ENCODE measurements at regions not wholly inside any gene's neighbourhood (a gene's known extent, or its start where the extent isn't known, plus 50 kb on each side); places are given as distances from the start of the nearest gene placed in this dataset.

- Mint-ChIP-seq H3K4me3 (no peak overlapping the region), H3K36me3 (no peaks in the 10 kb centered on the region), H3K9me3 (peaks cover 17% of the 10 kb centered on the region), H3K4me1 (no peaks in the 10 kb centered on the region), H3K27ac (no peak overlapping the region), H3K27me3 (ENCODE audit: low read depth) (peaks cover 11% of the 10 kb centered on the region)
- no peak for DNase-seq (ENCODE audit: low spot score in 2 of 2, unreplicated experiment in 2 of 2)
- TF ChIP-seq CTCF (IDR thresholded peaks at IDR 0.05; ENCODE audit: unreplicated experiment), result no peak
Observed at GRCh38 chr2:238582159-238582558, 155.4 kb downstream of the ASB1 start.

GRCh38 chr2:238584617-238585016 is 157.9 kb downstream of the ASB1 start:
- Mint-ChIP-seq H3K4me3 (no peak overlapping the region), H3K36me3 (no peaks in the 10 kb centered on the region), H3K27ac (no peak overlapping the region), H3K9me3 (peaks cover 17% of the 10 kb centered on the region), H3K4me1 (no peaks in the 10 kb centered on the region), H3K27me3 (ENCODE audit: low read depth) (peaks cover 5% of the 10 kb centered on the region)
- no peak for TF ChIP-seq CTCF (IDR thresholded peaks at IDR 0.05; ENCODE audit: unreplicated experiment)
- DNase-seq (ENCODE audit: low spot score in 2 of 2, unreplicated experiment in 2 of 2), result peak in 1 of 2 experiments; percentile 5

GRCh38 chr2:238585836-238586821 is 159.4 kb downstream of the ASB1 start:
- H3K4me3 Mint-ChIP-seq, result no peak overlapping the region
- DNase-seq (ENCODE audit: low spot score in 2 of 2, unreplicated experiment in 2 of 2), result no peak
- H3K27ac Mint-ChIP-seq, result no peak overlapping the region
- TF ChIP-seq CTCF (IDR thresholded peaks at IDR 0.05; ENCODE audit: unreplicated experiment), result no peak
- H3K4me1 Mint-ChIP-seq, result no peaks in the 10 kb centered on the region
- no peaks in the 10 kb centered on the region for H3K27me3 Mint-ChIP-seq (ENCODE audit: low read depth)
- no peaks in the 10 kb centered on the region for H3K36me3 Mint-ChIP-seq
- peaks cover 17% of the 10 kb centered on the region for H3K9me3 Mint-ChIP-seq

- Mint-ChIP-seq H3K36me3 (no peaks in the 10 kb centered on the region), H3K4me3 (no peak overlapping the region), H3K27me3 (ENCODE audit: low read depth) (no peaks in the 10 kb centered on the region), H3K27ac (no peak overlapping the region), H3K4me1 (no peaks in the 10 kb centered on the region), H3K9me3 (peaks cover 17% of the 10 kb centered on the region)
- no peak for TF ChIP-seq CTCF (IDR thresholded peaks at IDR 0.05; ENCODE audit: unreplicated experiment)
- no peak for DNase-seq (ENCODE audit: low spot score in 2 of 2, unreplicated experiment in 2 of 2)
Observed at GRCh38 chr2:238586931-238587775, 160.4 kb downstream of the ASB1 start.

- H3K27me3 Mint-ChIP-seq (ENCODE audit: low read depth), result no peaks in the 10 kb centered on the region
- no peak for TF ChIP-seq CTCF (IDR thresholded peaks at IDR 0.05; ENCODE audit: unreplicated experiment)
- H3K4me1 Mint-ChIP-seq, result no peaks in the 10 kb centered on the region
- H3K4me3 Mint-ChIP-seq, result no peak overlapping the region
- H3K27ac Mint-ChIP-seq, result no peak overlapping the region
- peaks cover 13% of the 10 kb centered on the region for H3K9me3 Mint-ChIP-seq
- no peaks in the 10 kb centered on the region for H3K36me3 Mint-ChIP-seq
- no peak for DNase-seq (ENCODE audit: low spot score in 2 of 2, unreplicated experiment in 2 of 2)
Observed at GRCh38 chr2:238587776-238588660, 161.3 kb downstream of the ASB1 start.
